ENCODE measurements at regions not wholly inside any gene's neighbourhood (a gene's known extent, or its start where the extent isn't known, plus 50 kb on each side); places are given as distances from the start of the nearest gene placed in this dataset.

GRCh38 chr13:50140153-50140552, 124.9 kb downstream of the KCNRG start:
- no peak for TF ChIP-seq ZNF8 (CRISPR knock-in tag; IDR thresholded peaks at IDR 0.05)
- TF ChIP-seq BACH2 (CRISPR knock-in tag; IDR thresholded peaks at IDR 0.05; ENCODE audit: borderline replicate concordance): no peak
- no peak for TF ChIP-seq RARB (CRISPR knock-in tag; IDR thresholded peaks at IDR 0.05)
- no peak for TF ChIP-seq OSR1 (CRISPR knock-in tag; IDR thresholded peaks at IDR 0.05)
- no peak for TF ChIP-seq TOX (CRISPR knock-in tag; IDR thresholded peaks at IDR 0.05; ENCODE audit: borderline replicate concordance)
- no peak for TF ChIP-seq ARNTL (CRISPR knock-in tag; IDR thresholded peaks at IDR 0.05; ENCODE audit: borderline replicate concordance, low read depth)
- TF ChIP-seq PATZ1 (CRISPR knock-in tag; IDR thresholded peaks at IDR 0.05; ENCODE audit: borderline replicate concordance): no peak
- TF ChIP-seq ESRRG (CRISPR knock-in tag; IDR thresholded peaks at IDR 0.05): no peak
- TF ChIP-seq GLIS3 (CRISPR knock-in tag; IDR thresholded peaks at IDR 0.05): no peak
- TF ChIP-seq PPARA (CRISPR knock-in tag; IDR thresholded peaks at IDR 0.05; ENCODE audit: borderline replicate concordance): no peak
- no peak for TF ChIP-seq SNAI2 (CRISPR knock-in tag; IDR thresholded peaks at IDR 0.05)
- no peak for TF ChIP-seq POU6F1 (CRISPR knock-in tag; IDR thresholded peaks at IDR 0.05; ENCODE audit: borderline replicate concordance, low read depth)
- no peak for TF ChIP-seq TCF4 (CRISPR knock-in tag; IDR thresholded peaks at IDR 0.05; ENCODE audit: borderline replicate concordance)

Data from SK-N-SH treated with all-trans-retinoic acid at 6 μM for 48 hours (cell line).